HepG2 (cell line): ENCODE measurements at regions not wholly inside any gene's neighbourhood (a gene's known extent, or its start where the extent isn't known, plus 50 kb on each side); places are given as distances from the start of the nearest gene placed in this dataset.

Experiments used
- ATAC-seq: fragments of 200-7000 bp; cut with Tn5 transposase; 3 replicates; pipeline ENCODE4 v1.9.1; 2020; ENCODE audit warnings: mild to moderate bottlenecking, moderate library complexity
- BruUV-seq: library from RNA; stranded (reverse); fragments of 400-500 nt; replicated peaks from 2 replicates; lab custom pipeline; 2021; lab: Mats Ljungman, UMichigan
- CTCF ChIA-PET: fragments of 300-600 bp; formaldehyde crosslinking; extraction: SDS; loops from one replicate; lab custom pipeline; 2021; ENCODE audit warnings: low total read pairs, inconsistent platforms, low intra/inter-chr PET ratio; lab: Yijun Ruan, JAX
- POLR2A ChIA-PET: fragments of 350-600 bp; sonication (Branson Sonifier 250); formaldehyde crosslinking; loops from one replicate; lab custom pipeline; 2020; ENCODE audit warnings: antibody characterized with exemption, inconsistent platforms; lab: Yijun Ruan, JAX
- DNase-seq: peaks from one replicate; pipeline ENCODE4 v3.0.0-alpha.2; 2015; ENCODE audit warnings: low spot score
- FAIRE-seq: peaks from 3 replicates; lab custom pipeline; 2011; peaks lifted over from hg19 to GRCh38; lab: Jason Lieb, UNC
- H2AFZ ChIP-seq: one replicate; pipeline ENCODE4 v1.6.1; 2011; ENCODE audit warnings: low read length, inconsistent platforms
- H3K27ac ChIP-seq: fragments of 300-600 bp; 3 replicates; pipeline ENCODE4 v1.8.0; 2011; ENCODE audit warnings: mixed run types, mild to moderate bottlenecking, mixed read lengths, low read length, inconsistent platforms; ENCODE audit not compliant: insufficient read depth; ENCODE audit errors: extremely low read length
- H3K27me3 ChIP-seq, 2 experiments: fragments of 200-600 bp in 1 of 2; 2 replicates in 1 of 2; 3 replicates in 1 of 2; pipeline versions ENCODE4 v1.6.0 to v1.8.0; 2011; ENCODE audit warnings: low read length in 2 of 2, mild to moderate bottlenecking in 2 of 2, moderate library complexity in 2 of 2, inconsistent platforms in 1 of 2; ENCODE audit not compliant: insufficient read depth in 2 of 2, control insufficient read depth in 1 of 2
- H3K36me3 ChIP-seq, 2 experiments: fragments of 200-600 bp in 1 of 2; replicated peaks in 1 of 2; 2 replicates in 1 of 2; 3 replicates in 1 of 2; pipeline versions ENCODE4 v1.5.1 to v1.8.0; 2011; ENCODE audit warnings: low read length in 2 of 2, inconsistent platforms in 1 of 2; ENCODE audit not compliant: insufficient read depth in 2 of 2, control insufficient read depth in 1 of 2
- H3K4me1 ChIP-seq: 2 replicates; pipeline ENCODE4 v1.5.1; 2012; ENCODE audit warnings: low read length, inconsistent platforms; ENCODE audit not compliant: insufficient read depth
- H3K4me2 ChIP-seq: 2 replicates; pipeline ENCODE4 v1.6.0; 2011; ENCODE audit warnings: low read depth, low read length, inconsistent platforms
- H3K4me3 ChIP-seq, 3 experiments: fragments of 200-600 bp in 1 of 3; sonication (generic), shearing (Covaris generic) in 1 of 3; replicated peaks in 1 of 3; 2 replicates each; pipeline ENCODE4 v1.5.1; 2011 to 2016; ENCODE audit warnings: low read length in 3 of 3, inconsistent platforms in 2 of 3, low read depth in 2 of 3, mild to moderate bottlenecking in 2 of 3, control low read depth in 1 of 3, mixed read lengths in 1 of 3; ENCODE audit not compliant: insufficient read depth in 1 of 3
- H3K79me2 ChIP-seq: one replicate; pipeline ENCODE4 v1.6.1; 2011; ENCODE audit warnings: low read length, inconsistent platforms; ENCODE audit not compliant: insufficient read depth
- H3K9ac ChIP-seq: 2 replicates; pipeline ENCODE4 v1.6.0; 2011; ENCODE audit warnings: mild to moderate bottlenecking, low read depth, low read length, inconsistent platforms; ENCODE audit not compliant: insufficient read depth
- H3K9me3 ChIP-seq: 2 replicates; pipeline ENCODE4 v1.5.1; 2012; ENCODE audit warnings: mild to moderate bottlenecking, low read length
- H4K20me1 ChIP-seq: 2 replicates; pipeline ENCODE4 v1.6.0; 2011; ENCODE audit warnings: inconsistent platforms, mild to moderate bottlenecking, low read length, moderate library complexity; ENCODE audit not compliant: insufficient read depth
- ARHGAP35 ChIP-seq: sonication (generic); formaldehyde crosslinking; IDR thresholded peaks from 2 replicates; pipeline ENCODE4 v1.9.0; 2022; ENCODE audit warnings: mild to moderate bottlenecking, inconsistent platforms, moderate library complexity, missing genetic modification reagents, borderline replicate concordance
- BCL3 ChIP-seq: sonication (generic); formaldehyde crosslinking; IDR thresholded peaks from 2 replicates; pipeline ENCODE4 v1.5.1; 2020; ENCODE audit warnings: mild to moderate bottlenecking, missing genetic modification reagents, moderate library complexity
- CENPT ChIP-seq: sonication (generic); formaldehyde crosslinking; IDR thresholded peaks from 2 replicates; pipeline ENCODE4 v1.8.0; 2022; ENCODE audit warnings: low read depth, mild to moderate bottlenecking, moderate library complexity, missing genetic modification reagents
- LBX2 ChIP-seq: sonication (generic); formaldehyde crosslinking; IDR thresholded peaks from 2 replicates; pipeline ENCODE4 v1.5.0; 2020; ENCODE audit warnings: missing genetic modification reagents, mild to moderate bottlenecking, borderline replicate concordance
- MBNL3 ChIP-seq: fragments of 250-450 bp; sonication (Bioruptor Pico); conservative IDR thresholded peaks from 2 replicates; pipeline ENCODE4 v1.8.0; 2022; ENCODE audit warnings: mild to moderate bottlenecking, inconsistent platforms
- ONECUT2 ChIP-seq: sonication (generic); formaldehyde crosslinking; IDR thresholded peaks from 2 replicates; pipeline ENCODE4 v1.4.0; 2020; ENCODE audit warnings: missing genetic modification reagents
- TFDP1 ChIP-seq: IDR thresholded peaks from 2 replicates; pipeline ENCODE4 v1.6.1; 2016; ENCODE audit warnings: missing compliant biosample characterization, missing genetic modification reagents, borderline replicate concordance
- THYN1 ChIP-seq: sonication (generic); formaldehyde crosslinking; IDR thresholded peaks from 2 replicates; pipeline ENCODE4 v1.8.1; 2023; ENCODE audit warnings: low read depth, mild to moderate bottlenecking, moderate library complexity, missing genetic modification reagents, borderline replicate concordance
- ZNF567 ChIP-seq: sonication (generic); formaldehyde crosslinking; IDR thresholded peaks from 2 replicates; pipeline ENCODE4 v1.8.1; 2023; ENCODE audit warnings: mild to moderate bottlenecking, missing genetic modification reagents, borderline replicate concordance
- ZNF691 ChIP-seq: sonication (generic); formaldehyde crosslinking; IDR thresholded peaks from 2 replicates; pipeline ENCODE4 v1.4.0; 2020; ENCODE audit warnings: missing genetic modification reagents, low read depth, mild to moderate bottlenecking, borderline replicate concordance
- ZNF773 ChIP-seq: sonication (generic); formaldehyde crosslinking; IDR thresholded peaks from 2 replicates; pipeline ENCODE4 v1.4.0; 2020; ENCODE audit warnings: missing genetic modification reagents, borderline replicate concordance
- ZNF784 ChIP-seq: sonication (generic); formaldehyde crosslinking; IDR thresholded peaks from 2 replicates; pipeline ENCODE4 v1.5.1; 2020; ENCODE audit warnings: missing genetic modification reagents, mild to moderate bottlenecking, borderline replicate concordance
- WGBS: methylation state at CpG from one replicate; pipeline ENCODE4 v1.1.6; 2017; ENCODE audit warnings: low lambda C conversion rate; 5-methylcytosine and 5-hydroxymethylcytosine counted together
- in situ Hi-C: cut with HindIII; loops from 2 replicates; pipeline ENCODE4 v1.10.0; 2017; ENCODE audit warnings: low pct_unique_long_range_greater_than_20kb; ENCODE audit not compliant: extremely low pct_ligation_motif_present
- intact Hi-C: fragments of 100-400 bp; cut with micrococcal nuclease; formaldehyde crosslinking; loops from one replicate; pipeline ENCODE4 v1.10.0; 2022; ENCODE audit not compliant: unreplicated experiment

GRCh38 chr3:40615918-40616819, 91.4 kb downstream of the ZNF621 start (continued):
- no peak for TF ChIP-seq CENPT (CRISPR knock-in tag)

- Histone ChIP-seq H3K36me3 (no peaks in the 10 kb centered on the region), H3K27me3 (peaks cover 0 to 30% of the 10 kb centered on the region in 2 experiments; a peak in 2 of 5 replicates), H3K79me2 (no peaks in the 10 kb centered on the region), H3K27ac (no peak overlapping the region), H3K9ac (no peak overlapping the region), H2AFZ (no peak overlapping the region), H3K4me1 (no peaks in the 10 kb centered on the region), H3K4me2 (no peak overlapping the region), H4K20me1 (no peaks in the 10 kb centered on the region), H3K9me3 (no peaks in the 10 kb centered on the region), H3K4me3 (no peak overlapping the region)
- 7% methylated on average over 3 of the region's 3 CpGs for WGBS
- TF ChIP-seq ZNF567 (CRISPR knock-in tag) (no peak), MBNL3 (CRISPR knock-in tag) (no peak), ZNF773 (no peak), TFDP1 (CRISPR knock-in tag) (no peak), THYN1 (CRISPR knock-in tag) (no peak), ZNF784 (CRISPR knock-in tag) (no peak), BCL3 (CRISPR knock-in tag) (no peak), ZNF691 (no peak), ARHGAP35 (CRISPR knock-in tag) (no peak), LBX2 (CRISPR knock-in tag) (no peak), ONECUT2 (no peak)
- CTCF ChIA-PET = no interaction called here
- DNase-seq (no peak), ATAC-seq (no peak), FAIRE-seq (no peak)
- POLR2A ChIA-PET = no interaction called here
- in situ Hi-C loops = no loop called here
- intact Hi-C loops = no loop called here
- no TSS peak for BruUV-seq
Observed at GRCh38 chr3:40617084-40617483, 92.3 kb downstream of the ZNF621 start.
